Colon (tissue), 2 donors: ENCODE measurements at regions not wholly inside any gene's neighbourhood (a gene's known extent, or its start where the extent isn't known, plus 50 kb on each side); places are given as distances from the start of the nearest gene placed in this dataset.

ENCODE experiments used
- FAIRE-seq: peaks from 2 replicates; lab custom pipeline; 2012; peaks lifted over from hg19 to GRCh38; lab: Jason Lieb, UNC
- donor health status: control.
- donor health status: control.

DNA sequence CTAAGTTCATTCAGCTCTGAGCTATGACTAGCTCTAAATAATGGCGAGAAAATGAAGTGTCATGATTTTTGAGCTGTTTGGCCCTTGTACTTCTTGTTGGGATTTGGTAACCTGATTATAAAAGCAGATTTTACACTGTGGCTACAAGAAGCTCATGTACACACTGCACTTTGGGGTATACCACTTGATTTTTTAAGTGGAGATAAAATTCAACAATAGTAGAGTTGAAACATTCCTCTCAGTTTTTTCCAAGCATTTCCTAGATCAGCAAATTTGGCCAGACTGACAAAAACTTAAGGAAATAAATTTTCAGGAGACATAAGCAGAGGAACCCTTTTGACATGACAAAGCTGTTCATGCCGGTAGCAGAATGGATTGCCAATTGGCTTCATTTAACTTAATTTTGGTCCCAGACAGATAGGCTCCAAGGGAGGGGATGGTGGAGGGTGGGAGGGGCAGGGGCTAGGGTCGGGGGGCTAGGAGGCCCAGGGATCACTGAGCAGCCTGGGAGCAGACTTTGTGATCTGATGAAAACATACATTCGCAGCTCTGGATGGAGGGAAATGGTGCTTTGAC lies 575.9 kb downstream of the METTL15 start:
- FAIRE-seq, result no peak

DNA sequence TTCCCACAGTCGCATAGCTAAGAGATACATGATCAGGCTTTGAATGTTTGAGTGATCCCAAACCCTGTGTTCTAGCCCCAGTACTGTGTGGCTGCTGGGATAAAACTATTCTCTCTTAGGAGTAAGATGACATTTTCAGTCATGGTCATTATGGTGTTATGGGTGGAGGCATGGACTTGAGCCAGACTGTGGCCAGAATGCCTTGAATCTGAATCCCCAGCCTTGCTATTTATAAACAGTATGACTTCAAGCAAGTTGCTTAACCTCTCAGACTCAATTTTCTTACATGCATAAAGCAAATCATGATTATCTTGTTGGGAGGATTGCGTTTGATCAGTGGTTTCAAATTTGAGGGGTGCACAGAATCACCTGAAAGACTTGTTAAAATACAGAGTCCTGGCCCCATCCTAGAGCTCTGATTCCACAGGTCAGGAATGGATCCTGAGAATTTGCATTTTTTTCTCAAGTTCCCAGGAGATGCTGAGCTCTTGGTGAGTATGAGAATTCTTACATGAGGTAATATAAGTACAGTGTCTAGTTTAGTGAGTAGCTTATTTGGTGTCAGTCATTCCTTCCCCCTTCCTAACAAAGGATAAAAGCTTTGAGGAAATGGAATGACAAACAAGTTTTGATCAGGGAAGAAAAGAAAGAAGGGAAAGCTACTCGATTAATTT lies 571.7 kb downstream of the METTL15 start:
- FAIRE-seq, result no peak

DNA sequence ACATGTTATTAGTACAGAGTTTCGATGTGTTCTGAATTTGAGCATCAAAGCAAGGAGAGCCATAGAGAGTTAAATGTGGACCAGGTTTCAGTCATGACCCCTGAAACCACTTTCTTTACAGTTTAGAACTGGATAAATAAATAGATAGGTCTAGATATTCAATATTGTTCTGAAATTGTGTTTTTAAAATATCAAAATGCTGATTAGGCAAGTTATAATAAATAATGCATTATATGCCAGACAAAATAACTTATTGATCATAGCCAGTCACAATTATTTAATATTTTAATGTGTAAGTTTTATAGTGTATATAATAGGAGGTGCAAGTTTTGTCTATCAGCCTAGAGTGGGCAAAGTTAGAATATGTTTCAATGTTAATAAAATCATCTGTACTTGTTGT lies 569.5 kb downstream of the METTL15 start:
- no peak for FAIRE-seq

DNA sequence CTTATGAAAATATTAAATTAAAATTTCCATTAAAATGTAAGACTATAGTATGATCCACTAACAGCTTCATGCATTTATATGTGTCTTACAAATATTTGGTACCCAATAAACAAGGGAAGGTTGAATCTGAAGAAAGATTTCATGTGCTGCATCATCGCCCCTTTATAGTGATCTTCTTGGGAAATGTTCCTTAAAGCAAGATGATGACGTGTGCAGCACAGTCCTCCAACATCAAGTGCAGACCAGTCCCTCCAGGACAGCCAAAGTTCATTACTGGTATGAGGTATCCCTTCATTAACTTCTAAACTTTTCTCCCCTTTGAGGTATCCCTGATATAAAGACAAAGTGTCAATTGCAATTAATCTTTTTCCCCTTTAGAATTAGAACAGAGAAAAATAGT lies 567.0 kb downstream of the METTL15 start:
- no peak for FAIRE-seq

DNA sequence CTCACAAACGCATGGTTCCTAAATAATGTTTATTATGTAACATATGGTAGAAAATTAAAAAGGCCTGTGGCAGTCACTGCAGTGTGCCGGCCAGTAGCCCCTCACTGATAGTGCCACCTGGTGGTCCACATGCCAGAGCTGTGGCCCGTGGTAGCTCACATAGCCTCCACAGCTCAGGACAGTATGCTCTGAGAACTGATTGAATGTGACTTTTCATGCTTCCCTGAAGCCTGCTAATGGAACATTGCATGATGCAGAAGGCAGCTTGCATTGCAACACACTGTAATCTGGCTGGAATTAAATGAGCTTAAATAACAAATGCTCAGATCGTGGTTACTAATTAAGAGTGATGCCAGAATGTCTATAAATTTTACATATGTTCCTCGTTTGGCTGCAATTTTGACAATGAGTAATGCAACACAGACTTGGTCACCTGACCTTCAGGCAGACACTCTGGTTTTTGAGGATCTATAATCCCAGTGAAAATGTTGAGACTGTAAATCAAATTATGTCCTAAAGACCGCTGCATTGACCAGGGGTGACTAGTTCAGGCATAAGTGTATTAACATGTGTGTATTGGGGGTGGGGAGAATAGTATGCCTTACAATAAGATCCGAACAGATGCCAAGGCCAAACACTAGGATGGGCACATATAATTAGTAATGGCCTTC lies 566.4 kb downstream of the METTL15 start:
- no peak for FAIRE-seq

DNA sequence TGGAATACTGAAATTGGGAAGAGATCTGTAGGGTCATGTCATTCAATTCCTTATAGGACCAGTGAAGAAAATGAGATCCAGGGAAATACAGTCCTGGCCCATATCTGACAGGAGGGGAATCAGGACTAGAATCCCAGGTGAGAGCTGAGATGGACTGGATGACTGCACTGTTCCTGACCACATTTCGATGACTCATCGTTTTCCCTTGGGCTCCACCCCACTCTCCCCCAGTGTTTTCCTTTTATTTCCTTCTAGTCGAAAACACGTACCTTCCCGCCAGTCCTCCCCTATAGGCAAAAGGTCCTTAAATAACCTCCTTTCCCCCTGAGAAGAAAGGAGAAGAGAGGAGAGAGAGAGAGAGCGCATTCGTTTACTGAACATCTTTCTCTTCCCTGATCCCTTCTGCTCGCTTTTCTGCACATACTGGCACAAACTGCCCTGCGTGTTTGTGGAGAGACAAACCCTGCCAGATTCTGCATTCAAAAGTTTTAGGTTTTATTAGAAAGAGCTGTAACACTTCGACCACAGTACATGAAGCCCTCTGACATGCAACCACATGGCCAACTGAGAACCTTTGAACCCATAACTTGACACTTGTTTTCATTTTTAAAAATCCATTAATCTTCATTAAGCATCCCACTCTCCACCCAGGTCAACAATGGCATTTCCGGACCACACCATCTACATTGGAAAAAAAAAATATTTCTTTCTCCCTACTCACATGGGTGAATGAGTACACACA lies 565.7 kb downstream of the METTL15 start:
- FAIRE-seq, result no peak

DNA sequence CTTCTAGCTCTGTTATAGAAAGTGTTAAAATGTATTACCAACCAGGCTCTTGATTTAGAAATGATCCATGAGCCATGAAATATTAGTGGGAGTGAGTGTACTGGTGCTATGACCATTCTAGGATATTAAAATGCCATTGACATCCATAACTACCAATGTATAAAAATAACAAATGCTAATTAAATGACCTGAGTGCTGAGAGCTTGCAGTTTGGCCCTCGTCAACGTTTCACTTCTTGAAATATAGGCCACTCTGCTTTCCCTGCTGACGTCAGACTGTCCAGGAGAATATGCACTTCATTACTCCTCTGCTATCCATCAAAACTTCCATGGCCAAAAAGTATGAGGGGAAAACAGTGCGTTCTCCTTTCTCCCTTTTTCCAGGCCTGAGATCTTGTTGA lies 563.1 kb downstream of the METTL15 start:
- no peak for FAIRE-seq

DNA sequence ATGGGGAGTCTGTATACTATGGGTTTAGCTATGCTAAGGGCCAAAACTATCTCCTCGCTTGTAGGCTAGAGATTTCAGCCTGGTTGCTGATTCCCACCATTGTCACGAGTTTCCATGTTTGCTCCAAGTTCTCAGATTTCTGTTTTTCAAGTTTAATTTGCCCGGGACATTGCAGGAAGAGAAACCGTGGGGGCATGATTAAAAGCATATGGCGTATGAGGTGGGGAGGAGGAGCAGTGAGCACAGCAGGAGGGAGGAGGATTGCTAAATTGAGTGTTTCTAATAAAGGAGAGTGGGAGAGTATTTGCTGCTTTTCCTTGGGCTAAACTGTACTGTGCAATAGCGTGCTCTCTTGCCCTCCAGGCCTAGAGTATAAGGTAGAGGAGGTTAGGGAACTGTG lies 558.4 kb downstream of the METTL15 start:
- FAIRE-seq, result no peak

DNA sequence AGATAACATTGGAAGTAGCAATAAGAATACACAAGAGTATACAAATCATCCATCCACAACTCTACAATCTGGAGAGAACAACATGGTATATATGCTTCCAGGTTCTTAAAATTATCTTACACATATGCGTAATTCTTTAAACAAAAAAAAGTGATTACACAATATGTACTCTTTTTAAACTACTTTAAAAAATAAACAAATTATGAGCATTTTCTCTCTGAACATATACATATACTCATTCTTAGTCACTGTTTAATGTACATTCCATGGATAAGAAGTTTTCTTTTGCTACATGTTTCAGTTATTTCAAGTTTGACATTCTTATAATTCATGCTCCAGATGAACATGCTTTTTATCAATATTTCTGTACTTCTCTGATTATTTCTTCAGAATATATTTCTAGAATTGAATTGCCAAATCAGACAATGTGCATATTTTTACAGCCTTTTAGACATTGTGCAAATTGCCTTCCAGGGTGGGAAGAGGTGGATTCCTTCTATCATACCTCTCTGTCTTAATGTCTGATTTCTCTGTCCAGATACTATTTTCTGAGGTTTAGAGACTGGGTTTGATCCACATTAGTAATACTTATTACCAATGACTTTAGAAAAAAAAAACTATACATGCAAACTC lies 551.6 kb downstream of the METTL15 start:
- FAIRE-seq, result no peak

DNA sequence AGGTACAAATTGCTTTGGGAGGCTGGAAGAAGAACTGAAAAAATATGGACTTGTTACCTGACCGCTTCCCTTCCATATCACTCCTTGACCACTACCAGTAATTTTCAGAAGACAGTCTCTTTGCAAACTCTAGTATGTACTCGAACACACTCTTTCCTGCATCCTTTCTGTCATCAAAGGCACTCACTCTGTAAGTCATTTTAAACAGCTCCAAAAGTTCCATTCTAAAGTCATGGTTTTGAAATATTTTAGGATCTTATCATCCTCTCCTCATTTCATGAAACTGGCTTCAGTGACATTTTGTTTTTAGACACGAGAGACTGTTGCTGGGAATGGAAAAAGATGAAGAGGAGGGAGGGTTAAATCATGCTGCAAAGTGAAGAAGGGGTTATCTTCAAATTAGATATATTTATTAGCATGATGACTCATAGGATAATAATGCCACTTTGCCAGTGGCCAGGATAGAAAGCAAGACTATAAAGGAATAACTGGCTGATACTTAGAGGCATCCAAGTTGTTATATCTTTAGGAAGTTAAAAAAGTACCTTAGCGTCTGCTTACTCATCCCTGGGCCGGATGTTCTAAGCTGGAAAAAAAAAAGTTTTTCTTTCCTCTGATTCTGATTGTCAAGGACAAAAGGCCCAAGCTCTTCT lies 549.3 kb downstream of the METTL15 start:
- no peak for FAIRE-seq

DNA sequence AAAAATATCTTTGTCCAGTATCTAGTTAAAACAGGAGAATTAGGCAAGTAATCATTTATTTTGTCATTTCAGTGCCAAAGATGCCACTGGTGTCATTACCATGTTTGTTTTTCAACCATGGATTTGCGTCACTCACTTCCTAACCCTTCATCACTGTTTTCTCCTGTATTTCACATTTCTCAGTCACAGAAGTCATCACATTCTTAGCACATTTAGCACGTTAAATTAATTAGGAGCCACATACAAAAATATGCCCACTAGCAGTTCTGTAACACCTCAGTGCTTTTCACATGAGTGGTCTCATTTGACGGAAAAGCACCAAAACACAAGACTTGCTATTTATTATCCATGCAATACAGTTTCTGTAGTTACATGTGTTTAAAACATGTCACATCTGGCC lies 546.0 kb downstream of the METTL15 start:
- FAIRE-seq, result no peak

DNA sequence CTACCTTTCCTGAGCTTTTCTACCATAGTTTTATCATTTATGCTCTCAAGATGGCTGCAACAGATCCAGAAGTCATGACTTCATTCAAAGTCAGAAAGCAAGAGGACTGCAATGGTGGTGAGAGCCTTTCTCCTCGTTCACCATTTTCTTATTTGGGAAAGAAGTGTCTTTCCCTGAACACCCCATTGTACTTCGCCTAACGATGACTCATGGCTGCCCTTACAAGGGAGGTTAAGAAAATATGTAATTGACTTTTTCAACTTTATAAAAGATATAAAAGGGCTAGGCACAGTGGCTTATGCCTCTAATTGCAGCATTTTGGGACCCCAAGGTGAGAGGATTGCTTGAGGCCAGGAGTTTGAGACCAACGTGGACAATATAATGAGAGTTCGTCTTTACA lies 541.7 kb downstream of the METTL15 start:
- no peak for FAIRE-seq

DNA sequence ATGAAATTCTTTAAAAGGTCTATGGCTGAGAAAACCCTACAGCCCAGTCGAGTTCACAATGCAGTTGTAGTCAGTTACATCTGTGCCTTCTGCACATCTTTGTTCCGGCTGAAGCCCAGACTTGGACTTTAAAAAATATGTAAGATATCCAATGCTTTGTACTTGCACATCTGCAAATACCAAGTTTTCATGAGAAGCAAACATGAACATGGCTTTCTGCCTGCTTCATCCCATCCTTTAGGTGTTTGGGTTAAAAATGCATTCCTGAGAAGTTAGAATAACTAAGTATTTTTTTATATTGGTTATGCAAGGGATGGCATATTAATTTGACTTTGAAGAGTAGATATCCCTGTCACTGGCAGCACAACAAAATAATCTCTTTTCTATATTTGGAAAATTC lies 528.4 kb downstream of the METTL15 start:
- FAIRE-seq, result no peak

DNA sequence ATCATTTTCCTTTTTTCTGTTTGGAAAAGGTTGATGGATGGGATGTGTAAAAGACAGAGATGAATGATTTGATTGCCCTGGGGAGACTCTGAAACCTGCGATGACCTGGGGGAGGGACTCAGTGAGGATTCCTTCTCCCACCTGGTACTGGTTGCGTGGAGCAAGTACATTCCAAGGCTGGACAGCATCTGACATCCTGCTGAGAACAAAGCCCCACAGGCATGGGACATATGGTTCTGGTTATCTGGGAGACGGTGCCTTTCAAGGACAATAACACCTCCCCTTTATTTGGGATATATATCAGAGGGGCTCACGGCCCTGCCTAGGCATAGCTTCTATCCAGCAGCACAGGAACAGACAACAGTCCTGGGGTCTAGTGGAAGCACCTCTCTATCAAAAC lies 527.8 kb downstream of the METTL15 start:
- no peak for FAIRE-seq

DNA sequence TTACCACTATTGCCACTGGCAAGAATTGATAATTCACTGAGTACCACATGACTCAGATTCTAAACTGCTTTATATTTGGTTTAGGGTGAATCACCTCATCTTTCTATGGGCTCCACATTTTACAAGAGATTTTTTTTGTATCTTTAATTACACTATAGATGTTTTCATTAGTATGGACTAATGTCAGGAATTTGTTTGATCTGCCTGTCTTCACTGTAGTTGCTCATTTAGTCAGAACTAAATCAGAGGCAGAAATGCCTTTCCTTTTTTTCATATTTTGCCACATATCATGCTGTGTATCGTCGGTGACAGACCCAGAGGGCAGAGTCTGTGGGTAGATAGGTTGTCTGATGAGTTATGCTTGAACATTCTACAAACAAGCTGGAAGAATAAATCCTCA lies 524.1 kb downstream of the METTL15 start:
- FAIRE-seq, result no peak

DNA sequence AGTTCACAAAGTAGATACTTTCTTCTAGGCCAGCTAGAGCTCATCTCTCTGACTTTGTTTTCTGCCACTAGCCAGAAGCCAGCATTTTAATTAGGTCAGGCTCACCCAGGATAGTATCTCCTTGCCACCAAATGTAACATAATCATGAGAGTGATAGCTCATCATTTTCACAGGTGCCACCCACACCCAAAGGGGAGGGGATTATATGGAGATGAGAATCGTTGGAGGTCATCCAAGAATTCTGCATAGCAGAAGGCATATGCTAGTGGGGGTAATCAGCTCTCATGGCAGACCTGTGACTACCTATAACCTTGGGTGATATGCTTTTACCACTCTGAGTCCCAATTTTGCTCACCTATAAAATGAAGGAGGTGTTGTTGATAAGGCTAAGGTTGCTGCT lies 523.0 kb downstream of the METTL15 start:
- FAIRE-seq, result no peak

DNA sequence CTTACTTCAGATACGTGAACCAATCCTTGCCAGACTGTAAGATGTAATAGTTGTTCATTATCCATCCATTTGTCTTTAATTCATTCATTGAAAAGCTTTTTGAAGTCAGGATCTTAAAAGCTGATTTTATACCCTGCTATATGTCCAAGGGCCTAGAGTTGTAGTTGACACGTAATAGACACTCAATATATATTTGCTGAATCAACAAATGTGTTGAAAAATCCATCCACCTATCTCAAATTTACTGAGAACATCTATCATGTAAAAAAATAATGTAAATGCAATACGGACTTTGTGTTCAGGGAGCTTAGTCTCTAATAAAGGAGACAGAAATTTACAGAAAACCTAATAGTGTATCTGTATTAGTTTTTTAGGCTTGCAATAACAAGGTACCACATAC lies 521.0 kb downstream of the METTL15 start:
- FAIRE-seq, result no peak

DNA sequence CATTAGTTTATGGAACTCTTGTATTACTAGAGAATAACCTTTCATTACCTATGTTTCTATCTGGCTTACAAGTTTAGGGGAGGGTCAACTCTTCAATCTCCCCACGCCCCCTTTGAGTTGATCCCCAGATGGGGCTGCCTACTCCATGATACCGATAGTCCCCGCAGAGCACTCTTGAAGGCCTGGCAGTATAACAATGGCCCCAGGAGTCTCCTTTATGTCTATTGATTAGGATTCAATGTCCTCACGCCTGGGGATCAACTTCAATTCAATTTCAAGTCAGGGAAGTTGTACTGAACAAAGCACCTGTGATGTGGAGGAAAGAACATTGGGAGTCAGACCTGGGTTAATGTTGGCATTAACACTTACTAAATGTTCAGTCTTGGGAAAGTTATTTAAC lies 520.2 kb downstream of the METTL15 start:
- FAIRE-seq, result no peak

DNA sequence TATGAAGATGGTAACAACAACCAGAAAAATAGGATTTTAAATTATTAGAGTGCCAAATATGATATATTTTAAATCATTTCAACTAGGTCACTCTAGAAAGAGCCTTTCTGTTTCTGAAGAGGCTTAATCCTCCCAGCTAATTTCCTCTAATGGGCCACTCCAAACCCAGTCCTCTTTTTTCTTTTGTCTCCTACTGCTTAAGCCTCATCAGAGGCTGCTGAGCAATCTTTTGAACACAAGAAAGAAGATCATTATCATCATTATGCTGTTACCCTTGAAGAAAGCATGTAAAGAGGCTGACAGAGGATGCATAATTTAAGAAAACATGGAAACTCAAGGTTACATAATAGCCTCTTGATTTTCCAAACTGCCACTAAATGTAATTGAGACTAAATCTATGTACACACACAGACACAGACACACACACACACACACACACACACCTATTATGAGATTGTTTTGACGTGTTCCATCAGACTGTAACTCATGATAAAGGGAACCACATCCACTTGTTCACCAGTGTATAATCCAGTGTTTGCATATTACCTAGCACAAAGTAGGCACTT lies 519.6 kb downstream of the METTL15 start:
- no peak for FAIRE-seq

DNA sequence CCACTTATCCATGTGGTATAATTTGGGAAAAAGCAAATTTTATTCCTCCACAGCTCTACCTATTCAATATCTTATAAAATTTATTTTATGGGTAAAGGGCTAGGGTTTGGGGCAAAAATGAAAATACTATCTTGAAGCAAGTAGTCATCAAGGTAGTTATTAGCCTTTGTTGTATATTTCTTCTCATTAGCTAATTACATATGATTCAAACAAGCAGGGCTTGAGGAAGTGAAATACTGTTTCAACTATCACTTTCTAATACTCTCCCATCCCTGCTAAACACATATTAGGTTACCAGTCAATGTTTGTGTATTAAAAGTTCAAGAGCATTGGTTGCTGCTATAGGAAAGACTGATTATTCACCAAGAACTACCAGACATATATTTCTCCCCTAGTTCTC lies 517.3 kb downstream of the METTL15 start:
- no peak for FAIRE-seq

DNA sequence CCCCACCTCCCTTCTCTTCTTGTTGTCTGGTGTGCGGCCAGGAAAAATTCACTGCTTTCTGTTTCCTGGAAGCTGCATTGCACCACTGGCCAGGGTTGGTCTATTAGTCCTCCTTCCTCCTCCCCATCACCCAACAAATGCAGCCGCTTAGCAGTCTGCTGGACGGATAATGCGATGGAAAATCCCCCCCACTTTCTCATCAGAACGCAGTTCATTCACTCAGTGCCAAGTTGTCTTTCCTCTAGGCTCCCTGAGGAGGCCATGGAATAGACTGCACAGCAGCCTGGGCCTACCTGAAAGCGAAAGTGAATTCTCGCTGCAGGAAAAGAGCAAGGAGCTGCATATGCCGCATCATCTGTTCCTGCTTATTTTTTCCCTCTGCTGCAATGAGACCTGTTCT lies 513.6 kb downstream of the METTL15 start:
- no peak for FAIRE-seq
